Esophagus muscularis mucosa (tissue), 4 donors: ENCODE measurements at regions not wholly inside any gene's neighbourhood (a gene's known extent, or its start where the extent isn't known, plus 50 kb on each side); places are given as distances from the start of the nearest gene placed in this dataset.
"Not testable (repeated sequence)": the region's sequence is repeated elsewhere in the genome, so short reads cannot be mapped to it uniquely, and the experiment has no call there.

ENCODE experiments used
- DNase-seq: peaks from one replicate; pipeline ENCODE4 v3.0.0-alpha.2; 2017; ENCODE audit errors: extremely low spot score
- H3K27ac ChIP-seq, 4 donors: fragments of 200-600 bp; sonication (generic); replicated peaks in 1 of 4; 1 replicate in 3 of 4; 2 replicates in 1 of 4; pipeline ENCODE4 v1.5.1; 2016 to 2019; ENCODE audit warnings: mild to moderate bottlenecking in 1 of 4
- H3K27me3 ChIP-seq, 4 donors: fragments of 200-600 bp; sonication (generic); one replicate each; pipeline versions ENCODE4 v1.5.1 to v1.6.0; 2016 to 2019
- H3K36me3 ChIP-seq, 4 donors: fragments of 200-600 bp; sonication (generic); one replicate each; pipeline ENCODE4 v1.5.1; 2016 to 2019
- H3K4me1 ChIP-seq, 4 donors: fragments of 200-600 bp; sonication (generic); one replicate each; pipeline ENCODE4 v1.5.1; 2016 to 2019
- H3K4me3 ChIP-seq, 4 donors: fragments of 200-600 bp; sonication (generic); 1 replicate in 2 of 4; 2 replicates in 2 of 4; pipeline ENCODE4 v1.5.1; 2016 to 2019; ENCODE audit warnings: mild to moderate bottlenecking in 4 of 4, moderate library complexity in 1 of 4
- H3K9me3 ChIP-seq, 4 donors: fragments of 200-600 bp; sonication (generic); 1 replicate in 3 of 4; 2 replicates in 1 of 4; pipeline ENCODE4 v1.5.1; 2016 to 2019
- EP300 ChIP-seq: sonication (generic); formaldehyde crosslinking; IDR thresholded peaks from one replicate; pipeline ENCODE4 v1.6.1; 2017; ENCODE audit warnings: antibody characterized with exemption
- POLR2A ChIP-seq: fragments of 450-650 bp; IDR thresholded peaks from one replicate; pipeline ENCODE4 v1.6.1; 2017; ENCODE audit warnings: antibody characterized with exemption, moderate library complexity, mild to moderate bottlenecking, low read depth
- POLR2AphosphoS5 ChIP-seq, 2 donors: sonication (generic); formaldehyde crosslinking; IDR thresholded peaks; one replicate each; pipeline ENCODE4 v1.6.1; 2017; ENCODE audit warnings: antibody characterized with exemption in 2 of 2
- WGBS: methylation state at CpG from one replicate; pipeline ENCODE4 v1.1.5; 2018; 5-methylcytosine and 5-hydroxymethylcytosine counted together
- intact Hi-C: fragments of 100-400 bp; cut with DNase I; formaldehyde crosslinking; loops from one replicate; pipeline ENCODE4 v1.15.1; 2023
- TF ChIP-seq, protein P1 (sequence below), 3 experiments: fragments of 200-600 bp in 2 of 3; fragments of 450-650 bp in 1 of 3; sonication (generic) in 2 of 3; IDR thresholded peaks; one replicate each; pipeline ENCODE4 v1.5.1; 2017 to 2019; ENCODE audit warnings: antibody characterized with exemption in 3 of 3, mild to moderate bottlenecking in 2 of 3, moderate library complexity in 1 of 3

DNA sequence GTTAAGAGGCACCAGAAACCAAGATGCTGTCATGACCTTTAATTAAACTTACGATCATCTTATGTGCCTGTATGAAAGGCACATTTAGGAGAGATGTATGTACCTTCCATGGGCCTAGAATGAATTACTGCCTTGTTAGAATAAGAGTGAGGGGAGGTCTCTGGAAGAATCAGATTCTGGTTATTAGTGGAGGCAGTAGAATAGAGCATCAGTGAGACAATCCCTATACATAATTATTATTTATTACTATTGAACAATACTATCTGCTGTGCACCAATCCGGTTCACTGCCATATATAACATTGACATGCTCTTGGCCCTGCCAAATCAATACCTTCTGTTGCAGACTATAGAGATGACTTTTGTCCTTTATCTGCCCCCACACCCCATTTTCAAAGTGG, 776.5 kb downstream of the DHX35 start:
- WGBS, result 87% methylated on average over 2 of the region's 2 CpGs
- no peaks in the 10 kb centered on the region for H3K36me3 ChIP-seq
- no peaks in the 10 kb centered on the region for H3K4me1 ChIP-seq
- H3K4me3 ChIP-seq, result no peak overlapping the region
- intact Hi-C loops, result no loop called here
- no peak overlapping the region for H3K27ac ChIP-seq
- no peaks in the 10 kb centered on the region for H3K27me3 ChIP-seq
- DNase-seq, result no peak
- no peaks in the 10 kb centered on the region for H3K9me3 ChIP-seq
- TF ChIP-seq, protein P1, sequence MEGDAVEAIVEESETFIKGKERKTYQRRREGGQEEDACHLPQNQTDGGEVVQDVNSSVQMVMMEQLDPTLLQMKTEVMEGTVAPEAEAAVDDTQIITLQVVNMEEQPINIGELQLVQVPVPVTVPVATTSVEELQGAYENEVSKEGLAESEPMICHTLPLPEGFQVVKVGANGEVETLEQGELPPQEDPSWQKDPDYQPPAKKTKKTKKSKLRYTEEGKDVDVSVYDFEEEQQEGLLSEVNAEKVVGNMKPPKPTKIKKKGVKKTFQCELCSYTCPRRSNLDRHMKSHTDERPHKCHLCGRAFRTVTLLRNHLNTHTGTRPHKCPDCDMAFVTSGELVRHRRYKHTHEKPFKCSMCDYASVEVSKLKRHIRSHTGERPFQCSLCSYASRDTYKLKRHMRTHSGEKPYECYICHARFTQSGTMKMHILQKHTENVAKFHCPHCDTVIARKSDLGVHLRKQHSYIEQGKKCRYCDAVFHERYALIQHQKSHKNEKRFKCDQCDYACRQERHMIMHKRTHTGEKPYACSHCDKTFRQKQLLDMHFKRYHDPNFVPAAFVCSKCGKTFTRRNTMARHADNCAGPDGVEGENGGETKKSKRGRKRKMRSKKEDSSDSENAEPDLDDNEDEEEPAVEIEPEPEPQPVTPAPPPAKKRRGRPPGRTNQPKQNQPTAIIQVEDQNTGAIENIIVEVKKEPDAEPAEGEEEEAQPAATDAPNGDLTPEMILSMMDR (IDR thresholded peaks at IDR 0.05), result no peak
- TF ChIP-seq POLR2AphosphoS5 (IDR thresholded peaks at IDR 0.05), result no peak
- TF ChIP-seq POLR2A, result no peak
- no peak for TF ChIP-seq EP300

DNA sequence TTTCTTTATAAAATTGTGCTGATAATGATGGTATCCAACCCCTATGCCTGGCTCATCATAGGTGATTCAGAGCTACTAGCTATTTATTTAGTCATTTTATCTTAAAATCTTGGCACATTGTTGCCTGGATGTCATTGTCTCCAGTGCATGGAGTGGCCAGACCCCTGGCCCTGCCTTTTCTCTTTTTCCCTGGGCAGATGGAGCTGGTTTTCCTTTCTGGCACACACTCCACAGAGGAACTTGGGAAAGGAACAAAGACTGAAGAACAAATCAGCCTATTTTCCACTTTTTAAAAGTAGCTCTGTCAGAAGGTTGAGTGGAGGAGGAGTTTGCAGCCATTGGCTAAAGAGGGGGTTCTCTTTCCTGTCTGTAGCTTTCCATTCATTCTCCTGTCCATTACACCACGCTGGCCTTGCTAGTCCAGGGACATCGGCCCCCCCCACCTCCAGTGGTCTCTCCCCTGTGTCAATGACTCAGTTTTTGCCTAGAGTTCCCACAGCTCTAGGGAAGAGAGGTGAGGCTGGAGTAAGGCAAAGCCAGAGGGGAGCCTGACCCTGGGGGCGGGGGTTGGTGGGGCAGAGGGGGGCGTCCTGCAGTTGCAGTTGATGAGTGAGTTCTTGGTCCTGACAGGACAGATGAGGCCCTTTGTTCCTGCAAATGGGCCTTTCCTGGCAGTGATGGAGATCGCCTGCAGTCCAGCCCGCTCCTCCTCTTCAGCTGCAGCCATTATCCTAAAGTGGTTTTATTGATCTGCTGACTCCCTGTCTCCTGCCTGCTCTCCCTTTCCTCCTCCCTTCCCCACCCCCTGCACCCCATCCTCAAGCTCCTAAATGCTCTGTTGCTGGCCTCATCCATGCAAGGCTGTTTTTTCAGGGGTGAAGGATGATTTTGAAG, 774.5 kb downstream of the DHX35 start:
- Histone ChIP-seq H3K27ac (no peak overlapping the region), H3K4me1 (no peaks in the 10 kb centered on the region), H3K9me3 (peaks cover 0 to 8% (median 3%) of the 10 kb centered on the region in 4 donors), H3K36me3 (no peaks in the 10 kb centered on the region), H3K27me3 (no peaks in the 10 kb centered on the region), H3K4me3 (no peak overlapping the region)
- 86% methylated on average over 5 of the region's 6 CpGs for WGBS
- DNase-seq, result no peak
- TF ChIP-seq, protein P1 (IDR thresholded peaks at IDR 0.05), result no peak
- no peak for TF ChIP-seq POLR2AphosphoS5 (IDR thresholded peaks at IDR 0.05)
- TF ChIP-seq EP300, result no peak
- TF ChIP-seq POLR2A, result no peak
- intact Hi-C loops, result no loop called here

DNA sequence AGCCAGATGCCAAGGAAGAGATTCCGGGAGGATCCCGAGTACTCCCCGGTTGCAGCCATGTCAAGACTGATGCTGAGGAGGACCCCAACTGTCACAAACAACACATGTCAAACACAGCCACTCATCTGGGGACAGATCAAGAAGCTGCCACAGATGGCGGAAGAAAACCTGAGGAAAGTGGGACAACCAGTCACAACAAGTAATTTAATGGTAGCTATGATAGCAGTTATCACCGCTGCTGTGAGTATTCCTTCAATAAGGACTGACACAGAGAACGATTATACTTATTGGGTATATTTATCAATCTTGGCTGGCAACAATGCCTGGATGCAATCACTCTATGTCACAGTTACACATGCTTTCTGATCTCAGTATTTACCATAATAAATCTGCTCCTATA, 763.4 kb downstream of the DHX35 start:
- WGBS, result 92% methylated on average over 6 of the region's 6 CpGs
- DNase-seq, H3K4me1 ChIP-seq, H3K4me3 ChIP-seq, H3K36me3 ChIP-seq, intact Hi-C loops, H3K27me3 ChIP-seq, H3K27ac ChIP-seq: not testable (repeated sequence)
- peaks cover 0 to 40% (median 26%) of the 10 kb centered on the region in 4 donors for H3K9me3 ChIP-seq

DNA sequence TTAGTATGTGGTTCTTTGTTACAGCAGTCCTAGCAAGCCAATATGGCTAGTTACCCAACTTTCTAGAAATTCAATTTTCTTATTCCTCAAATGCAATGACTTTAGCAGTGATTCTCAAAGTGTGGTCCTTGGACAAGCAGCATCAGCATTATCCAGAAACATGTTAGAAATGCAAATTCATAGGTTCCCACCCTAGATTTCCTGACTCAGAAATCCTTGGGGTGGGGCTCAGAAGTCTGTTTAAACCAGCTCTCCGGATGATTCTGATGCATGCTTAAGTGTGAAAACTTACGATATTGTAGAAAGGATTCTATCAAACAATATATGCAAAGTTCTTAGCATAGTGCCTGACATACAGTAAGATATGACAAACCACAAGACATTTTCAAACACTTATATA, 757.1 kb downstream of the DHX35 start:
- TF ChIP-seq, protein P1 (IDR thresholded peaks at IDR 0.05), result no peak
- TF ChIP-seq EP300 (no peak), POLR2AphosphoS5 (IDR thresholded peaks at IDR 0.05) (no peak), POLR2A (no peak)
- Histone ChIP-seq H3K4me1 (no peaks in the 10 kb centered on the region), H3K27me3 (no peaks in the 10 kb centered on the region), H3K4me3 (no peak overlapping the region), H3K36me3 (no peaks in the 10 kb centered on the region), H3K27ac (no peak overlapping the region), H3K9me3 (no peaks in the 10 kb centered on the region)
- no peak for DNase-seq
- WGBS, result 93% methylated on average over 2 of the region's 2 CpGs
- intact Hi-C loops, result no loop called here

DNA sequence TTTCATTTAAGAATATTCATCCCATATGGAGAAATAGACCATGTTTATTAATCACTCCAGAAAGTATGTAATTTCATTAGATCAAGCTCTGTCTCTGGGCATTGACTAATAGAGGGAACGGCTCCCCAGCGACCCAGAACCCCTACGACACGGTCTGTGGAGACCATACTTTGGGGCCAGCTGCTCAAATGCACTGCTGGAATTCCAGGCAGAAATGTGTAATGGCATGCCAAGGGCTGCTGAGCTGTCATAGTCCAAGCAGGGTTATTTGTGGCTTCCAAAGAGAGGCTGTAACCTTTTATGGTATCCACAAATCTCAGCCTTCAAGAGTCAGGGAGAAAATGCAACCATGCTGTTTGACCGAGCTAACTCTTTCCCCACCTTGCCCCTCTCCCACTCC, 755.8 kb downstream of the DHX35 start:
- Histone ChIP-seq H3K4me3 (no peak overlapping the region), H3K9me3 (no peaks in the 10 kb centered on the region), H3K36me3 (no peaks in the 10 kb centered on the region), H3K27ac (no peak overlapping the region), H3K4me1 (no peaks in the 10 kb centered on the region), H3K27me3 (no peaks in the 10 kb centered on the region)
- intact Hi-C loops, result no loop called here
- no peak for DNase-seq
- WGBS, result 83% methylated on average over 5 of the region's 5 CpGs
- no peak for TF ChIP-seq POLR2A
- TF ChIP-seq EP300, result no peak
- no peak for TF ChIP-seq POLR2AphosphoS5 (IDR thresholded peaks at IDR 0.05)
- TF ChIP-seq, protein P1 (IDR thresholded peaks at IDR 0.05), result no peak
